ENCODE measurements at regions not wholly inside any gene's neighbourhood (a gene's known extent, or its start where the extent isn't known, plus 50 kb on each side); places are given as distances from the start of the nearest gene placed in this dataset.

- CTCF ChIA-PET, result no interaction called here
- FAIRE-seq (no peak), ATAC-seq (no peak)
Observed at GRCh38 chr6:16876201-16876600, 114.9 kb upstream of the ATXN1 start.

GRCh38 chr6:16873698-16874097, 112.4 kb upstream of the ATXN1 start:
- no peak overlapping the region for H3K4me3 ChIP-seq
- no peaks in the 10 kb centered on the region for H3K4me1 ChIP-seq
- no peak for DNase-seq (ENCODE audit: low read depth in 1 of 2, low spot score in 1 of 2)
- no peaks in the 10 kb centered on the region; the same call in 1 of the 3 replicates for H3K9me3 ChIP-seq
- ChIA-PET POLR2A (no interaction called here), CTCF (interaction anchor here (0.7 kb wide), 1 partner anchor 105 kb away, joined by 3 read pairs; no protein-coding TSS in a partner anchor)
- H3K4me2 ChIP-seq, result no peak overlapping the region
- H3K27ac ChIP-seq, result no peak overlapping the region
- ATAC-seq, result no peak
- no peak for FAIRE-seq
- TF ChIP-seq JUNB (IDR thresholded peaks at IDR 0.05) (no peak), GATA3 (IDR thresholded peaks at IDR 0.05; ENCODE audit: borderline replicate concordance) (no peak), CEBPB (IDR thresholded peaks at IDR 0.05) (no peak), ATOH8 (CRISPR knock-in tag; IDR thresholded peaks at IDR 0.05; ENCODE audit: low read depth) (no peak)
- 25% methylated on average over 3 of the region's 3 CpGs for WGBS (ENCODE audit: missing lambda C conversion rate)

More at GRCh38 chr6:16876201-16876600, 114.9 kb upstream of the ATXN1 start:
- POLR2A ChIA-PET, result no interaction called here
- H3K9me3 ChIP-seq, result no peaks in the 10 kb centered on the region; the same call in 1 of the 3 replicates
- no peak for TF ChIP-seq JUN (IDR thresholded peaks at IDR 0.05)
- TF ChIP-seq FOXS1 (CRISPR knock-in tag; IDR thresholded peaks at IDR 0.05), result no peak
- no peak for TF ChIP-seq HOXB13 (CRISPR knock-in tag; IDR thresholded peaks at IDR 0.05; ENCODE audit: low read depth)
- TF ChIP-seq FOSB (CRISPR knock-in tag; IDR thresholded peaks at IDR 0.05), result no peak
- TF ChIP-seq HOXA7 (CRISPR knock-in tag; IDR thresholded peaks at IDR 0.05), result no peak
- no peak for TF ChIP-seq JUNB (IDR thresholded peaks at IDR 0.05)
- no peak for TF ChIP-seq BCL3 (IDR thresholded peaks at IDR 0.05)
- H3K4me1 ChIP-seq, result no peaks in the 10 kb centered on the region
- DNase-seq (ENCODE audit: low read depth in 1 of 2, low spot score in 1 of 2), result no peak
- H3K4me2 ChIP-seq, result no peak overlapping the region
- WGBS (ENCODE audit: missing lambda C conversion rate), result 36% methylated on average over 3 of the region's 3 CpGs
- no peak overlapping the region for H3K4me3 ChIP-seq
- no peak overlapping the region for H3K27ac ChIP-seq

GRCh38 chr6:16872543-16873235, 111.4 kb upstream of the ATXN1 start:
- Histone ChIP-seq H3K9me3 (no peaks in the 10 kb centered on the region), H3K27ac (no peak overlapping the region), H3K4me3 (no peak overlapping the region), H3K4me2 (no peak overlapping the region), H3K4me1 (no peaks in the 10 kb centered on the region)
- CTCF ChIA-PET, result no interaction called here
- TF ChIP-seq RAD21 (conservative IDR thresholded peaks at IDR 0.05 in 1 of 2, IDR thresholded peaks at IDR 0.05 in 1 of 2), result no peak
- no peak for TF ChIP-seq ESRRA (IDR thresholded peaks at IDR 0.05; ENCODE audit: borderline replicate concordance, low read length)
- no peak for TF ChIP-seq HEYL (CRISPR knock-in tag; IDR thresholded peaks at IDR 0.05)
- TF ChIP-seq BCL3 (IDR thresholded peaks at IDR 0.05), result no peak
- TF ChIP-seq ZSCAN20 (CRISPR knock-in tag; IDR thresholded peaks at IDR 0.05), result no peak
- no peak for TF ChIP-seq ZNF302 (CRISPR knock-in tag; IDR thresholded peaks at IDR 0.05)
- TF ChIP-seq NPAS2 (CRISPR knock-in tag; IDR thresholded peaks at IDR 0.05; ENCODE audit: borderline replicate concordance), result no peak
- no peak for TF ChIP-seq POLR2AphosphoS2 (conservative IDR thresholded peaks at IDR 0.05; ENCODE audit: low read length)
- TF ChIP-seq CEBPB (IDR thresholded peaks at IDR 0.05), result no peak
- no peak for TF ChIP-seq USF2 (IDR thresholded peaks at IDR 0.05)
- TF ChIP-seq RNF2 (IDR thresholded peaks at IDR 0.05; ENCODE audit: borderline replicate concordance, low read depth), result no peak
- no peak for TF ChIP-seq NR3C1 (IDR thresholded peaks at IDR 0.05)
- no peak for TF ChIP-seq KDM1A (IDR thresholded peaks at IDR 0.05; ENCODE audit: low read depth)
- TF ChIP-seq CBX8 (IDR thresholded peaks at IDR 0.05), result no peak
- TF ChIP-seq KDM5A (IDR thresholded peaks at IDR 0.05), result no peak
- WGBS (ENCODE audit: missing lambda C conversion rate), result 55% methylated on average over 6 of the region's 6 CpGs
- POLR2A ChIA-PET, result no interaction called here
- no peak for DNase-seq (ENCODE audit: low read depth in 1 of 2, low spot score in 1 of 2)
- no peak for ATAC-seq
- no peak for FAIRE-seq
